PC-9 (cell line): ENCODE measurements at regions not wholly inside any gene's neighbourhood (a gene's known extent, or its start where the extent isn't known, plus 50 kb on each side); places are given as distances from the start of the nearest gene placed in this dataset.

ENCODE experiments used
- BruUV-seq: library from RNA; stranded (reverse); fragments of 400-500 nt; replicated peaks from 2 replicates; lab custom pipeline; 2021; lab: Mats Ljungman, UMichigan
- CTCF ChIA-PET: fragments of 300-600 bp; sonication (Branson Sonifier 250); formaldehyde crosslinking; loops from one replicate; lab custom pipeline; 2022; ENCODE audit warnings: antibody characterized with exemption; lab: Charles Lee
- POLR2A ChIA-PET: fragments of 300-600 bp; sonication (Branson Sonifier 250); formaldehyde crosslinking; loops from one replicate; lab custom pipeline; 2022; ENCODE audit warnings: antibody characterized with exemption; ENCODE audit not compliant: unreplicated experiment; lab: Charles Lee
- DNase-seq, 2 experiments: peaks; one replicate each; pipeline versions ENCODE4 v3.0.0 to v3.0.0-alpha.2; 2015 to 2022; ENCODE audit warnings: mixed read lengths in 1 of 2
- H2AFZ ChIP-seq: fragments of 200-600 bp; sonication (generic); 2 replicates; pipeline ENCODE4 v1.8.1; 2017; ENCODE audit warnings: antibody characterized with exemption
- H3F3A ChIP-seq: fragments of 200-600 bp; sonication (generic); 2 replicates; pipeline ENCODE4 v1.8.1; 2017; ENCODE audit warnings: antibody characterized with exemption, mild to moderate bottlenecking, low read depth; ENCODE audit not compliant: insufficient read depth
- H3K27ac ChIP-seq: fragments of 200-600 bp; sonication (generic); 2 replicates; pipeline ENCODE4 v1.6.1; 2016; ENCODE audit warnings: mixed run types
- H3K27me3 ChIP-seq: fragments of 200-600 bp; sonication (generic); 2 replicates; pipeline ENCODE4 v1.6.1; 2016; ENCODE audit warnings: low read depth, mixed run types; ENCODE audit not compliant: insufficient read depth
- H3K36me3 ChIP-seq: fragments of 200-600 bp; sonication (generic); 2 replicates; pipeline ENCODE4 v1.6.1; 2016; ENCODE audit warnings: low read depth, mixed run types
- H3K4me1 ChIP-seq: fragments of 200-600 bp; sonication (generic); replicated peaks from 2 replicates; pipeline ENCODE4 v1.6.1; 2016; ENCODE audit warnings: mixed run types; ENCODE audit not compliant: insufficient read depth
- H3K4me2 ChIP-seq: fragments of 200-600 bp; sonication (generic); 2 replicates; pipeline ENCODE4 v1.6.1; 2017; ENCODE audit warnings: mixed run types
- H3K4me3 ChIP-seq: fragments of 200-600 bp; sonication (generic); 2 replicates; pipeline ENCODE4 v1.6.1; 2016; ENCODE audit warnings: mixed run types
- H3K79me2 ChIP-seq: fragments of 200-600 bp; sonication (generic); 2 replicates; pipeline ENCODE4 v1.6.1; 2017; ENCODE audit warnings: low read depth, mixed run types
- H3K9me2 ChIP-seq: fragments of 200-600 bp; sonication (generic); 2 replicates; pipeline ENCODE4 v1.8.1; 2017; ENCODE audit warnings: mild to moderate bottlenecking; ENCODE audit not compliant: insufficient read depth
- H3K9me3 ChIP-seq: fragments of 200-600 bp; sonication (generic); 2 replicates; pipeline ENCODE4 v1.8.1; 2016; ENCODE audit warnings: low read depth; ENCODE audit not compliant: insufficient read depth
- H4K20me1 ChIP-seq: fragments of 200-600 bp; sonication (generic); 2 replicates; pipeline ENCODE4 v1.8.1; 2017; ENCODE audit not compliant: insufficient read depth
- CTCF ChIP-seq: fragments of 200-600 bp; sonication (generic); conservative IDR thresholded peaks from 2 replicates; pipeline ENCODE4 v1.6.1; 2017; ENCODE audit warnings: mixed run types, antibody characterized with exemption, mild to moderate bottlenecking, moderate library complexity
- EZH2 ChIP-seq: fragments of 200-600 bp; sonication (generic); IDR thresholded peaks from 2 replicates; pipeline ENCODE4 v1.8.0; 2017; ENCODE audit warnings: antibody characterized with exemption, low read depth
- intact Hi-C: fragments of 100-400 bp; cut with micrococcal nuclease; formaldehyde crosslinking; loops from one replicate; pipeline ENCODE4 v1.10.0; 2022; ENCODE audit not compliant: unreplicated experiment

- Histone ChIP-seq H4K20me1 (no peaks in the 10 kb centered on the region), H3K4me3 (no peak overlapping the region), H3K4me2 (no peak overlapping the region), H3K9me2 (no peaks in the 10 kb centered on the region), H3F3A (no peaks in the 10 kb centered on the region), H3K79me2 (no peaks in the 10 kb centered on the region), H3K36me3 (no peaks in the 10 kb centered on the region), H3K27ac (no peak overlapping the region), H3K9me3 (no peaks in the 10 kb centered on the region), H3K4me1 (no peaks in the 10 kb centered on the region), H3K27me3 (no peaks in the 10 kb centered on the region), H2AFZ (no peak overlapping the region)
- no TSS peak for BruUV-seq
- ChIA-PET CTCF (no interaction called here), POLR2A (no interaction called here)
- no peak for TF ChIP-seq CTCF
- TF ChIP-seq EZH2 = no peak
- no peak for DNase-seq
- intact Hi-C loops = no loop called here
Observed at GRCh38 chr18:22700920-22701319, 232.2 kb upstream of the RBBP8 start.

- H3K4me2 ChIP-seq = no peak overlapping the region
- CTCF ChIA-PET = no interaction called here
- intact Hi-C loops = no loop called here
Observed at GRCh38 chr18:22701326-22701725, 231.8 kb upstream of the RBBP8 start.

GRCh38 chr18:22701795-22702194, 231.3 kb upstream of the RBBP8 start:
- Histone ChIP-seq H3K27me3 (no peaks in the 10 kb centered on the region), H3K79me2 (no peaks in the 10 kb centered on the region), H3K9me3 (no peaks in the 10 kb centered on the region), H3F3A (no peaks in the 10 kb centered on the region), H3K4me3 (no peak overlapping the region), H4K20me1 (no peaks in the 10 kb centered on the region), H3K4me1 (no peaks in the 10 kb centered on the region), H3K27ac (no peak overlapping the region), H3K36me3 (no peaks in the 10 kb centered on the region), H2AFZ (no peak overlapping the region), H3K9me2 (no peaks in the 10 kb centered on the region), H3K4me2 (no peak overlapping the region)
- intact Hi-C loops = no loop called here
- no peak for DNase-seq
- ChIA-PET POLR2A (no interaction called here), CTCF (no interaction called here)
- no TSS peak for BruUV-seq
- no peak for TF ChIP-seq CTCF
- TF ChIP-seq EZH2 = no peak

More at GRCh38 chr18:22701326-22701725, 231.8 kb upstream of the RBBP8 start:
- Histone ChIP-seq H3K9me3 (no peaks in the 10 kb centered on the region), H3K36me3 (no peaks in the 10 kb centered on the region), H3K4me1 (no peaks in the 10 kb centered on the region), H4K20me1 (no peaks in the 10 kb centered on the region), H3K4me3 (no peak overlapping the region), H3K27me3 (no peaks in the 10 kb centered on the region), H3K79me2 (no peaks in the 10 kb centered on the region), H3K9me2 (no peaks in the 10 kb centered on the region), H3F3A (no peaks in the 10 kb centered on the region), H3K27ac (no peak overlapping the region), H2AFZ (no peak overlapping the region)
- no peak for DNase-seq
- no TSS peak for BruUV-seq
- POLR2A ChIA-PET = no interaction called here
- TF ChIP-seq EZH2 (no peak), CTCF (no peak)
